Gastroesophageal sphincter (tissue), 4 donors: ENCODE measurements at regions not wholly inside any gene's neighbourhood (a gene's known extent, or its start where the extent isn't known, plus 50 kb on each side); places are given as distances from the start of the nearest gene placed in this dataset.
A peak's percentile ranks its signal among the peaks of the same experiment; 100 is the strongest.
"Not testable (repeated sequence)": the region's sequence is repeated elsewhere in the genome, so short reads cannot be mapped to it uniquely, and the experiment has no call there.

Experiments
- ATAC-seq: fragments of 150-250 bp; one replicate; pipeline ENCODE4 v1.9.1; 2016; ENCODE audit warnings: mild to moderate bottlenecking, moderate library complexity
- H3K27ac ChIP-seq, 4 donors: fragments of 200-600 bp; sonication (generic) in 3 of 4; 1 replicate in 3 of 4; 2 replicates in 1 of 4; pipeline ENCODE4 v1.5.1; 2016 to 2019
- H3K27me3 ChIP-seq: fragments of 200-600 bp; sonication (generic); one replicate; pipeline ENCODE4 v1.5.1; 2019
- H3K36me3 ChIP-seq, 2 donors: fragments of 200-600 bp; sonication (generic); one replicate each; pipeline ENCODE4 v1.5.1; 2019; ENCODE audit warnings: control low read depth in 1 of 2
- H3K4me1 ChIP-seq, 3 donors: fragments of 200-600 bp; sonication (generic); 1 replicate in 2 of 3; 2 replicates in 1 of 3; pipeline ENCODE4 v1.5.1; 2016 to 2019; ENCODE audit warnings: control low read depth in 2 of 3
- H3K4me3 ChIP-seq, 2 donors: fragments of 200-600 bp; sonication (generic); one replicate each; pipeline ENCODE4 v1.5.1; 2019; ENCODE audit warnings: mild to moderate bottlenecking in 1 of 2, moderate library complexity in 1 of 2
- H3K9me3 ChIP-seq, 3 donors: fragments of 200-600 bp; sonication (generic); one replicate each; pipeline ENCODE4 v1.5.1; 2017 to 2019; ENCODE audit warnings: control low read depth in 2 of 3
- EP300 ChIP-seq: sonication (generic); formaldehyde crosslinking; IDR thresholded peaks from one replicate; pipeline ENCODE4 v1.6.1; 2017; ENCODE audit warnings: antibody characterized with exemption, mild to moderate bottlenecking
- POLR2A ChIP-seq, 2 donors: fragments of 450-650 bp; IDR thresholded peaks; one replicate each; pipeline ENCODE4 v1.6.1; 2017; ENCODE audit warnings: antibody characterized with exemption in 2 of 2, mild to moderate bottlenecking in 2 of 2, moderate library complexity in 1 of 2
- POLR2AphosphoS5 ChIP-seq: sonication (generic); formaldehyde crosslinking; IDR thresholded peaks from one replicate; pipeline ENCODE4 v1.6.1; 2017; ENCODE audit warnings: antibody characterized with exemption
- WGBS, 2 donors: methylation state at CpG; one replicate each; pipeline ENCODE4 v1.1.5; 2018; ENCODE audit warnings: low coverage in 1 of 2; 5-methylcytosine and 5-hydroxymethylcytosine counted together
- TF ChIP-seq, protein P1 (sequence below), 4 experiments: fragments of 200-600 bp in 2 of 4; fragments of 450-650 bp in 2 of 4; sonication (generic) in 1 of 4; IDR thresholded peaks; one replicate each; pipeline ENCODE4 v1.5.1; 2017 to 2019; ENCODE audit warnings: antibody characterized with exemption in 4 of 4, mild to moderate bottlenecking in 2 of 4, moderate library complexity in 2 of 4

DNA sequence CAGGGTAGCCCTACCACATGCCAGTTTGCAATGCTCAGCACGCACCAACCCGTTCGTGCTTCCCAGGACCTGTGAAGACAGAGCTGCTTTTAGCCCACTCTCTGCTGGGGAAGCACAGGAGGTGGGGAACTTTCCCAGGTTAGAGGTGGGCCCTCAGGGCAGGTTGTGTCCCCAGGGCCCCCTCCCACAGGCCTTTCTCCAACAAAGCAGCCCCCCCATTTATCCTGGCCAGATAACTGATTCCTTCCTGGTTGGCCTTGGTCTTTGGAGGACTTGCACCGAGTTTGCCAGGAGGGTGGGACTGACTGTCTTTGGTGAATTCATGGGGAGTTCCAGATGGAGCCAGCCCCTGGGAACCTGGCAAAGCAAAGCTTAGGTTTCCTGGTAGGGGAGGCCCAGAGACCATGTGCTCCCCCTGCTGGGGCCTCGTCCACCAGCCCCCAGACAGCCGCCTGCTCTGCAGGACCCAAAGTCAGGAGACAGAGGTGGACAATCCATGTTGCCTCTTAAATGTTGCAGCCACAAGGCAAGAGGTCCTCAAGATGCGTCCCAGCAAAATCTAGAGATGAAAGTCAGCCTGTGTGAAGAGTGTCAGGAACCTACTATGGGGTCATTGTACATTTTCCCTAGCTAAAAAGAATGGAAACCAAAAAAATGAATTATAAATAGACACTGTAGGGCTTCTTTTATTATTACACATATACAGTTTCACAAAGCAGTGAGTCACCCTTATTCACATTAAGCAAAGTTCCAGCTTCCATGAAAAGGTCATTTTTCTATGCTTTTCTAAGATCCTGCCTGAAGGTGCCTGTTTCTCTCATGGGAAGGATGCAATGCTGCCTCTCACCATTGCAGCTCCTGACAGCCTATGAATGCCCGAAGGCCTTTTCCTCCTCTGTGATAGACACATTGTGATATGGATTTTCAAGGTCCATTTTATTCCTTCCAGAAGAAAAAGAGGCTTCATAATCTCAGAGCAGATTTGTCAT, 497.8 kb downstream of the PREX1 start:
- TF ChIP-seq POLR2AphosphoS5 (no peak), POLR2A (IDR thresholded peaks at IDR 0.05) (no peak)
- TF ChIP-seq, protein P1, sequence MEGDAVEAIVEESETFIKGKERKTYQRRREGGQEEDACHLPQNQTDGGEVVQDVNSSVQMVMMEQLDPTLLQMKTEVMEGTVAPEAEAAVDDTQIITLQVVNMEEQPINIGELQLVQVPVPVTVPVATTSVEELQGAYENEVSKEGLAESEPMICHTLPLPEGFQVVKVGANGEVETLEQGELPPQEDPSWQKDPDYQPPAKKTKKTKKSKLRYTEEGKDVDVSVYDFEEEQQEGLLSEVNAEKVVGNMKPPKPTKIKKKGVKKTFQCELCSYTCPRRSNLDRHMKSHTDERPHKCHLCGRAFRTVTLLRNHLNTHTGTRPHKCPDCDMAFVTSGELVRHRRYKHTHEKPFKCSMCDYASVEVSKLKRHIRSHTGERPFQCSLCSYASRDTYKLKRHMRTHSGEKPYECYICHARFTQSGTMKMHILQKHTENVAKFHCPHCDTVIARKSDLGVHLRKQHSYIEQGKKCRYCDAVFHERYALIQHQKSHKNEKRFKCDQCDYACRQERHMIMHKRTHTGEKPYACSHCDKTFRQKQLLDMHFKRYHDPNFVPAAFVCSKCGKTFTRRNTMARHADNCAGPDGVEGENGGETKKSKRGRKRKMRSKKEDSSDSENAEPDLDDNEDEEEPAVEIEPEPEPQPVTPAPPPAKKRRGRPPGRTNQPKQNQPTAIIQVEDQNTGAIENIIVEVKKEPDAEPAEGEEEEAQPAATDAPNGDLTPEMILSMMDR (IDR thresholded peaks at IDR 0.05), result peak in 1 of 4 experiments; percentile 34
- Histone ChIP-seq H3K4me1 (peaks cover 0 to 45% (median 0%) of the 10 kb centered on the region in 3 donors), H3K4me3 (no peak overlapping the region), H3K27ac (peak overlapping the region in 1 of 4 donors; percentile 7), H3K27me3 (no peaks in the 10 kb centered on the region), H3K9me3 (no peaks in the 10 kb centered on the region), H3K36me3 (no peaks in the 10 kb centered on the region)
- ATAC-seq, result no peak
- 59 to 64% methylated on average over 4 to 5 of the region's 8 CpGs for WGBS, 2 donors

DNA sequence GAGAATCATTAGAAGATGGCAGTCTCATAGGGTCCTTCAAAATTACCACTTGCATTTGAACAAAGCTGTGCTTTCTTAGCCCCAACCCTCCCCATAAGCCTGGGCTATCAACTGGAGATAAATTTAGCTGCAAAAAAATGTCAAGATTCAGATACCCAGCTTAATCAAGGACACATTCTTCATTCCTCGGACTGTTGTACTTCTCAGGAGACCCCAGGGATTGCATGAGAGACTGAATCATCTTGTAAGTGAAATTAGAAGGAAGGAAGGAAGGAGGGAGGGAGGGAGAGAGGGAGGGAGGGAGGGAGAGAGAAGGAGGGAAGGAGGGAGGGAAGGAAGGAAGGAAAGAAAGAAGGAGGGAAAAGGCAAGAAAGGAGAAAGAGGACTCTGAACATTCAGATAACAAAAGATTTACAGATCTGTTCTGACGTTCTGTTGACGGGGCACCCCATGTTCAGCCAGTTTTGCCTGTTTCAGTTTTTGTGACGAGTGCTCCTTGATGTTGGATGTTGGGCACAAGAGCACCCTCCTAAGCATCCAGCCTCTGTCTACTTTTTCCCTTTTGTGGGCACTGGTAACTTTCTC, 498.7 kb downstream of the PREX1 start:
- 72 to 79% methylated on average over 4 of the region's 4 CpGs for WGBS, 2 donors
- TF ChIP-seq POLR2A (IDR thresholded peaks at IDR 0.05) (no peak), POLR2AphosphoS5 (no peak), EP300 (no peak)
- TF ChIP-seq, protein P1 (IDR thresholded peaks at IDR 0.05), result no peak
- no peaks in the 10 kb centered on the region for H3K36me3 ChIP-seq
- ATAC-seq, result no peak
- H3K27ac ChIP-seq, result no peak overlapping the region
- H3K9me3 ChIP-seq, result no peaks in the 10 kb centered on the region
- no peaks in the 10 kb centered on the region for H3K27me3 ChIP-seq
- H3K4me1 ChIP-seq, result peaks cover 0 to 45% (median 0%) of the 10 kb centered on the region in 3 donors
- H3K4me3 ChIP-seq, result no peak overlapping the region

DNA sequence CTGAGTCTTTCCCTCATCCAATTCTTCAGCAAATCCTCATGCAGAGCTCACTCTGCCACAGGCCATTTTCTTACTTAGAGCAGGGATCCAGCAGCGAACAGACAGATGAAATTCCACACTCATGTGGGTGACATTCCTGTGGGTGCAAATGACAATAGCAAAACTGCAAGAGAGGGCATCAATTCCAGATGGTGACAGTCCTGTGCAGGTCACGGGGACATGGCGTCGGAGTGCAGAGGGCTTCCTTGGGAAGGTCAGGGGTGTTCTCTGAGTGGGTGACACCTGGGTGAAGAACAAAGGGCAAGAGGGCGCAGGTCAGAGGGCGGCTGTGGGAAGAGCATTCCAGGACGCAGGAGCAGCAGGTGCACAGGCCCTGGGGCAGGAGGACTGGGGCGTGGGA, 500.0 kb downstream of the PREX1 start:
- 98% methylated on average over 6 of the region's 8 CpGs; no CpG with 5 or more reads in 1 of the 2 donors for WGBS, 2 donors
- not testable (repeated sequence) for ATAC-seq, H3K9me3 ChIP-seq

DNA sequence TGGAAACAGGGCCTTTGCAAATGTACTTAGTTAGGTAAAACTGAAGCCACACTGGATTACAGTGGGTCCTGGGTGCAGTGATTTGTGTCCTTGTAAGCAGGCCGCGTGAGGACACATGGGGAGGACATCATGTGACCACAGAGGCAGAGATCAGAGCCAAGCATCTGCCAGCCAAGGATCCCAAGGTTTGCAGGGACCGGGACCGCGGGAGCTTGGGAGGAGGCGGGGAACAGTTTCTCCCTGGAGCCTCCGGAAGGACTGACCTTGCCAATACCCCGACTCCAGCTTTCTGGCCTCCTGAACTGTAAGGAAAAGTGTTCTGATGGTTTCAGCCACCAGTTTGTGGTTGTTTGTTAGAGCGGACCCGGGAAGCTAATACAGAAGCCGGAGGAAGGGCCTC, 500.9 kb downstream of the PREX1 start:
- Histone ChIP-seq H3K9me3 (no peaks in the 10 kb centered on the region), H3K4me1 (peaks cover 0 to 40% (median 0%) of the 10 kb centered on the region in 3 donors), H3K36me3 (no peaks in the 10 kb centered on the region), H3K27me3 (no peaks in the 10 kb centered on the region), H3K27ac (no peak overlapping the region), H3K4me3 (no peak overlapping the region)
- 38% methylated on average over 3 of the region's 11 CpGs; no CpG with 5 or more reads in 1 of the 2 donors for WGBS, 2 donors
- no peak for ATAC-seq
- TF ChIP-seq POLR2A (IDR thresholded peaks at IDR 0.05), result no peak
- no peak for TF ChIP-seq POLR2AphosphoS5
- TF ChIP-seq, protein P1 (IDR thresholded peaks at IDR 0.05), result no peak
- no peak for TF ChIP-seq EP300

More for the DNA sequence above, 500.0 kb downstream of the PREX1 start:
- H3K36me3 ChIP-seq, H3K27ac ChIP-seq, H3K27me3 ChIP-seq, H3K4me3 ChIP-seq: not testable (repeated sequence)
- H3K4me1 ChIP-seq, result peaks cover 0 to 48% (median 0%) of the 10 kb centered on the region in 3 donors

DNA sequence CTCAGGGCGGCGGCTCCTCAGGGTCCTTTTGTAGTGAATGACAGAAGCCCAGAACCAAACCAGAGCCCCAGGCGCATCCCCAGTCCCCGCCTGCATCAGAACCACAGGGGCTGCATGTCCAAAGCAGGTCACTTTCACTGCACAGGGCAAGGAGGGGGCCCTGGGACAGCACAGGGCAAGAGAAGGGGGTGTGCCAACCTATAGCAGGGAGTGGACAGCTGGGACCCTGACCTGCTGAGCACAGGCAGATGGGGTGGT, 501.4 kb downstream of the PREX1 start:
- TF ChIP-seq POLR2AphosphoS5 (no peak), POLR2A (IDR thresholded peaks at IDR 0.05) (no peak), EP300 (no peak)
- TF ChIP-seq, protein P1 (IDR thresholded peaks at IDR 0.05), result no peak
- no peak for ATAC-seq

More for the DNA sequence above, 501.4 kb downstream of the PREX1 start:
- no peak overlapping the region for H3K4me3 ChIP-seq
- H3K36me3 ChIP-seq, result no peaks in the 10 kb centered on the region
- no peak overlapping the region for H3K27ac ChIP-seq
- H3K9me3 ChIP-seq, result no peaks in the 10 kb centered on the region
- WGBS, 2 donors, result no CpG with 5 or more reads among the region's 4 CpGs
- H3K27me3 ChIP-seq, result no peaks in the 10 kb centered on the region
- H3K4me1 ChIP-seq, result peaks cover 0 to 40% (median 0%) of the 10 kb centered on the region in 3 donors
